HL-60 (cell line): ENCODE measurements at regions not wholly inside any gene's neighbourhood (a gene's known extent, or its start where the extent isn't known, plus 50 kb on each side); places are given as distances from the start of the nearest gene placed in this dataset.
"Not testable (repeated sequence)": the region's sequence is repeated elsewhere in the genome, so short reads cannot be mapped to it uniquely, and the experiment has no call there.

Experiments
- GABPA ChIP-seq: IDR thresholded peaks from 2 replicates; pipeline ENCODE4 v1.6.1; 2012; ENCODE audit warnings: low read depth
- TF ChIP-seq, protein P1 (sequence below): IDR thresholded peaks from one replicate; pipeline ENCODE4 v1.5.1; 2011; ENCODE audit warnings: low read length, control low read depth, inconsistent platforms; ENCODE audit not compliant: insufficient read depth

DNA sequence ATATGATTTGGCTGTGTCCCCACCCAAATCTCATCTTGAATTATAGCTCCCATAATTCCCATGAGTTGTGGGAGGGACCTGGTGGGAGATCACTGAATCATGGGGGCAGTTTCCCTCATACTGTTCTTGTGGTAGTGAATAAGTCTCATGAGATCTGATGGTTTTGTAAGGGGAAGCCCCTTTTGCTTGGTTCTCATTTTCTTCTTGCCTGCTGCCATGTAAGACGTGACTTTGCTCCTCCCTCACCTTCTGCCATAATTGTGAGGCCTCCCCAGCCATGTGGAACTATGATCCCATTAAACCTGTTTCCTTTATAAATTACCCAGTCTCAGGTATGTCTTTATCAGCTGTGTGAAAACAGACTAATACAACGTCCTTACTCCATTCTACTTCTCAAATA is 108.5 kb upstream of the SCAF8 start:
- TF ChIP-seq, protein P1, sequence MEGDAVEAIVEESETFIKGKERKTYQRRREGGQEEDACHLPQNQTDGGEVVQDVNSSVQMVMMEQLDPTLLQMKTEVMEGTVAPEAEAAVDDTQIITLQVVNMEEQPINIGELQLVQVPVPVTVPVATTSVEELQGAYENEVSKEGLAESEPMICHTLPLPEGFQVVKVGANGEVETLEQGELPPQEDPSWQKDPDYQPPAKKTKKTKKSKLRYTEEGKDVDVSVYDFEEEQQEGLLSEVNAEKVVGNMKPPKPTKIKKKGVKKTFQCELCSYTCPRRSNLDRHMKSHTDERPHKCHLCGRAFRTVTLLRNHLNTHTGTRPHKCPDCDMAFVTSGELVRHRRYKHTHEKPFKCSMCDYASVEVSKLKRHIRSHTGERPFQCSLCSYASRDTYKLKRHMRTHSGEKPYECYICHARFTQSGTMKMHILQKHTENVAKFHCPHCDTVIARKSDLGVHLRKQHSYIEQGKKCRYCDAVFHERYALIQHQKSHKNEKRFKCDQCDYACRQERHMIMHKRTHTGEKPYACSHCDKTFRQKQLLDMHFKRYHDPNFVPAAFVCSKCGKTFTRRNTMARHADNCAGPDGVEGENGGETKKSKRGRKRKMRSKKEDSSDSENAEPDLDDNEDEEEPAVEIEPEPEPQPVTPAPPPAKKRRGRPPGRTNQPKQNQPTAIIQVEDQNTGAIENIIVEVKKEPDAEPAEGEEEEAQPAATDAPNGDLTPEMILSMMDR, result not testable (repeated sequence)
- TF ChIP-seq GABPA, result not testable (repeated sequence)
